Glutamatergic neuron (in vitro differentiated cells): ENCODE measurements at regions not wholly inside any gene's neighbourhood (a gene's known extent, or its start where the extent isn't known, plus 50 kb on each side); places are given as distances from the start of the nearest gene placed in this dataset.

Experiments
- DNase-seq: peaks from one replicate; pipeline ENCODE4 v3.0.0; 2022
- H3K27ac Mint-ChIP-seq: one replicate; pipeline ENCODE4 v1.8.0; 2020; ENCODE audit warnings: mild to moderate bottlenecking, mixed read lengths, inconsistent platforms; ENCODE audit not compliant: unreplicated experiment
- H3K27me3 Mint-ChIP-seq: one replicate; pipeline ENCODE4 v1.8.0; 2020; ENCODE audit warnings: mild to moderate bottlenecking, moderate library complexity, mixed read lengths, inconsistent platforms; ENCODE audit not compliant: unreplicated experiment
- H3K36me3 Mint-ChIP-seq: one replicate; pipeline ENCODE4 v1.8.0; 2020; ENCODE audit warnings: mild to moderate bottlenecking, mixed read lengths, inconsistent platforms; ENCODE audit not compliant: unreplicated experiment
- H3K4me1 Mint-ChIP-seq: one replicate; pipeline ENCODE4 v1.8.0; 2020; ENCODE audit warnings: mild to moderate bottlenecking, low read depth, mixed read lengths, inconsistent platforms; ENCODE audit not compliant: unreplicated experiment
- H3K4me3 Mint-ChIP-seq: one replicate; pipeline ENCODE4 v1.8.0; 2020; ENCODE audit warnings: mild to moderate bottlenecking, mixed read lengths, inconsistent platforms; ENCODE audit not compliant: unreplicated experiment
- H3K9me3 Mint-ChIP-seq: one replicate; pipeline ENCODE4 v1.8.0; 2020; ENCODE audit warnings: mild to moderate bottlenecking, moderate library complexity, mixed read lengths, inconsistent platforms; ENCODE audit not compliant: unreplicated experiment
- TF ChIP-seq, protein P1 (sequence below): fragments of 200-600 bp; sonication (generic); IDR thresholded peaks from one replicate; pipeline ENCODE4 v1.5.0; 2021; ENCODE audit not compliant: partially characterized antibody, unreplicated experiment

DNA sequence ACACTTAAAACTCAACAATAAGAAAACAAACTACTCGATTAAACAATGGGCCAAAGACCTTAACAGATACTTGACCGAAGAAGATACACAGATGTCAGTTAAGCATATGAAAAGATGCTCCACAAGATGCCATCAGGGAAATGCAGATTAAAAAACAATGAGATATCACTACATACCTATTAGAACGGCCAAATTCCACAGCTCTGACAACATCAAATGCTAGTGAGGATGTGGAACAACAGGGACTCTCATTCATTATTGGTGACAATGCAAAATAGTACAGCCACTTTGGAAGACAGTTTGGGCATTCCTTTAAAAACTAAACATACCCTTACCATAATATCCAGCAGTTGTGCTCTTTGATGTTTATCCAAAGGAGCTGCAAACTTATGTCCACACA is 59.1 kb upstream of the UBE3A start:
- no peaks in the 10 kb centered on the region for H3K27me3 Mint-ChIP-seq
- TF ChIP-seq, protein P1, sequence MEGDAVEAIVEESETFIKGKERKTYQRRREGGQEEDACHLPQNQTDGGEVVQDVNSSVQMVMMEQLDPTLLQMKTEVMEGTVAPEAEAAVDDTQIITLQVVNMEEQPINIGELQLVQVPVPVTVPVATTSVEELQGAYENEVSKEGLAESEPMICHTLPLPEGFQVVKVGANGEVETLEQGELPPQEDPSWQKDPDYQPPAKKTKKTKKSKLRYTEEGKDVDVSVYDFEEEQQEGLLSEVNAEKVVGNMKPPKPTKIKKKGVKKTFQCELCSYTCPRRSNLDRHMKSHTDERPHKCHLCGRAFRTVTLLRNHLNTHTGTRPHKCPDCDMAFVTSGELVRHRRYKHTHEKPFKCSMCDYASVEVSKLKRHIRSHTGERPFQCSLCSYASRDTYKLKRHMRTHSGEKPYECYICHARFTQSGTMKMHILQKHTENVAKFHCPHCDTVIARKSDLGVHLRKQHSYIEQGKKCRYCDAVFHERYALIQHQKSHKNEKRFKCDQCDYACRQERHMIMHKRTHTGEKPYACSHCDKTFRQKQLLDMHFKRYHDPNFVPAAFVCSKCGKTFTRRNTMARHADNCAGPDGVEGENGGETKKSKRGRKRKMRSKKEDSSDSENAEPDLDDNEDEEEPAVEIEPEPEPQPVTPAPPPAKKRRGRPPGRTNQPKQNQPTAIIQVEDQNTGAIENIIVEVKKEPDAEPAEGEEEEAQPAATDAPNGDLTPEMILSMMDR = no peak
- H3K36me3 Mint-ChIP-seq = peaks cover 12% of the 10 kb centered on the region
- H3K27ac Mint-ChIP-seq = no peak overlapping the region
- peaks cover 2% of the 10 kb centered on the region for H3K4me1 Mint-ChIP-seq
- no peak for DNase-seq
- H3K9me3 Mint-ChIP-seq = no peaks in the 10 kb centered on the region
- H3K4me3 Mint-ChIP-seq = no peak overlapping the region

DNA sequence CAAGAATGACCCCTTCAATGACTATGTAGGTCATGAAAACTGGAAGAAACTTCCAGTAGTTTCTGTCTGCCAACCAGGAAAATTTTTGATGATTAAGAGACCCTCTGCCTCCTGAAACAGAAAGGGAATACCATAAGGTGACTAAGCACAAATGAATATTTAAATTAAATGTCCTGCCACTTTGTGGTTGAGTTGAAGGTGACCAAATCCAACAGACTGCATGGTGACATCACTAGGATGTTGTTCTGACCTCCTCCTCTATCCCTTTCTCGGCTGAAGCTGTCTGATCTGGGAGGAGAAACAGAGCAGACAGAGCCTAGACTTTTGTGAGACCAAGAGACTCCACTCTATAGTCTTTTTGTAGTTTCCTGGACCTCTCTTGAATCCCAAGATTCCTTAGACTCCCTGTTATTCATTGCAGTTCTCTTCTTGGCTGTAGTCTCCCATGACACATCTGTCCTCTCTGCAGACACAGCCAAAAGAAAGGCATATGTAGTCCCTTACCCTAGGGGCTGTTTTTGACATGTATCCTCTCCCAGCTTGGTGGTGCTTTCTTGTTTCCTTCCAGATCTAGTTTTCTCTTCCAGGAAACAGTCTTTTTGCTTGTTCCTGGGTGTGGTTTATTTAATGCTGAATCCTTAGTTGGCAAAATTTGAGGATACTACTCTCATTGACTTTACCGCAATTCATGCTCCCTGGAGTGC is 55.2 kb upstream of the UBE3A start:
- Mint-ChIP-seq H3K36me3 (peaks cover 12% of the 10 kb centered on the region), H3K27me3 (no peaks in the 10 kb centered on the region), H3K4me3 (no peak overlapping the region), H3K27ac (no peak overlapping the region), H3K4me1 (peaks cover 2% of the 10 kb centered on the region), H3K9me3 (peaks cover 5% of the 10 kb centered on the region)
- TF ChIP-seq, protein P1 = no peak
- no peak for DNase-seq

DNA sequence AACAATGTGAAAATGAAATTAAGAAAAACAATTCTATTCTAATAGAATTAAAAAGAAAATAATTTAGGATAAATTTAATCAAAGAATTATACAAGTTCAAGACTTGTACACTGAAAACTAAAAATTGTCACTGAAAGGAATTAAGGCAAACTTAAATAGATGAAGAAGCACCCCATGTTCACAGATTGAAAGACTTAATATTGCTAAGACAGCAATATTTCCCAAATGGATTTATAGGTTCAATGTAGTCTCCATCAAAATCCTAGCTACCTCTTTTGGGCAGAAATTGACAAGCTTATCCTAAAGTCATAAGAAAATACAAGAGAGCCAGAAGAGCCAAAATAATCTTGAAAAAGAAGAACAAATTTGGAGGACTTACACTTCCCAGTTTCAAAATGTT is 53.5 kb upstream of the UBE3A start:
- H3K27me3 Mint-ChIP-seq = no peaks in the 10 kb centered on the region
- TF ChIP-seq, protein P1 = no peak
- peaks cover 2% of the 10 kb centered on the region for H3K4me1 Mint-ChIP-seq
- DNase-seq = no peak
- no peak overlapping the region for H3K4me3 Mint-ChIP-seq
- H3K9me3 Mint-ChIP-seq = peaks cover 5% of the 10 kb centered on the region
- H3K27ac Mint-ChIP-seq = no peak overlapping the region
- peaks cover 12% of the 10 kb centered on the region for H3K36me3 Mint-ChIP-seq
